ENCODE measurements at regions not wholly inside any gene's neighbourhood (a gene's known extent, or its start where the extent isn't known, plus 50 kb on each side); places are given as distances from the start of the nearest gene placed in this dataset.

GRCh38 chr6:25215881-25216280 is 63.3 kb upstream of the CARMIL1 start:
- DNase-seq (ENCODE audit: insufficient read length, low spot score) (no peak), FAIRE-seq (no peak)

- DNase-seq (ENCODE audit: insufficient read length, low spot score) (no peak), FAIRE-seq (no peak)
Measured at GRCh38 chr6:25217302-25217701, 61.9 kb upstream of the CARMIL1 start.

DNA sequence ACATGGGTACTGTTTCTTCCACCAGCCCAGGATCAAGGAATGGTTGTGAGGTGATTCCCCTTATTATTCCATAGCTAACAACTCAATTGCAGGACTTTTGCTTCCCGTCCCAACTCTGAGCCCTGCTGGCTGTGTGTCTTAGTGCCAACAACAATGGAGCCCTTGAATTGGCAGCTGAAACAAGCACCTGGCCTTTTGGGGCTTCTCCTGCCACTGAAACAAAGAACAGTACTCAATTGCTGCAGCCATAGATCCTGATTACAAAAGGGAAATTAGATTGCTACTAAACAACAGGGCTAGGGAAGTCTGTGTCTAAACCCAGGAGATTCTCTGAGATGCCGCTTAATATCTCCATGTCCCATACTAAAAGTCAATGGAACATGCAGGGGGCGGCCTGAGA is 61.3 kb upstream of the CARMIL1 start:
- FAIRE-seq (no peak), DNase-seq (ENCODE audit: insufficient read length, low spot score) (no peak)

DNA sequence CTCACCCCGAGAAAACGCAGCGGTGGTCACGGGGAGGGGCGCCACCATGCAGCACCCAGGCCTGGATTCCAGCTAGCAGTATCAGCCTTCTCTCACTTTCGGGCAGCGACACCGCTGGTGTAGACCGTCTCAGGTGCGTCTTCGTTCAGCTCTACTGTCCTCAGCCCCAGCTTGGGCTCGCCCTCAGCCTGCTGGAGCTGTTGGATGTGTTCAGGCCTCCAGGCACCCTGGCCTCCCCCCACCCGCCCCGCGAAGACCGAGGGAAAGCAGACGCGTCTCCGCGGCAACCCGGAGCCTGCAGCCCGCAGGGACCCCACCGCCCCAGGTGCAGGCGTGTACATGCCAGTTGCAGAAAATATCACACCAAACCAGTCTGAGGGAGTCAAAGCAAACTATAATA is 60.8 kb upstream of the CARMIL1 start:
- no peak for FAIRE-seq
- DNase-seq (ENCODE audit: insufficient read length, low spot score), result no peak

GRCh38 chr6:25219216-25219916 is 59.8 kb upstream of the CARMIL1 start:
- DNase-seq (ENCODE audit: insufficient read length, low spot score) (no peak), FAIRE-seq (no peak)

- no peak for DNase-seq (ENCODE audit: insufficient read length, low spot score)
- no peak for FAIRE-seq
Measured at GRCh38 chr6:25219917-25220278, 59.3 kb upstream of the CARMIL1 start.

- DNase-seq (ENCODE audit: insufficient read length, low spot score) (no peak), FAIRE-seq (no peak)
Measured at GRCh38 chr6:25220857-25221256, 58.3 kb upstream of the CARMIL1 start.

- DNase-seq (ENCODE audit: insufficient read length, low spot score) (no peak), FAIRE-seq (no peak)
Measured at GRCh38 chr6:25222006-25222678, 57.0 kb upstream of the CARMIL1 start.

DNA sequence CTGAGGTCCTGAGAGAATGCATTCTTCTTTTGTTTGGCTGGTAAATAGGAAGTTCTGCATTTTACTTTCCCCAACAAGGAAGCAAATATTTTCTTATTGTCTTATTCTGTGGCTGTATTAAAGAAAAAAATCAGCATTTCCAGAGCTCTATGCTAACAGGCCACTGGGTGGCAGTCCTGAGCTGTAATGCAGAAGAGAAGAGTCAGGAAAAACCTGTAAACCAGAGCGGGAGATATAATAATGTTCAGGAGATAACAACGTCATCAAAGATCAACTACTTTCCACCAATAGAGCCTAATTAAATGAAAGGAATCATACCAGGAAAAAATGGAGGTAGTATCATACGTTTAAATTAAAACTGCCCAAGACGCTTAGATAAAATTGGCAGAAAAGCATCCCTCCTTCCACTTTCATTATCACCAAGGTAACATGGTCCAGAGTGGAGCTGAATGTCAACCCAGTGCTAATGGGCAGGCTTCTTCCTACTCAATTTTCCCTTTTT is 55.6 kb upstream of the CARMIL1 start:
- DNase-seq (ENCODE audit: insufficient read length, low spot score) (peak; percentile 48), FAIRE-seq (peak; percentile 93)

GRCh38 chr6:25224242-25224641 is 54.9 kb upstream of the CARMIL1 start:
- FAIRE-seq, result no peak
- no peak for DNase-seq (ENCODE audit: insufficient read length, low spot score)

DNA sequence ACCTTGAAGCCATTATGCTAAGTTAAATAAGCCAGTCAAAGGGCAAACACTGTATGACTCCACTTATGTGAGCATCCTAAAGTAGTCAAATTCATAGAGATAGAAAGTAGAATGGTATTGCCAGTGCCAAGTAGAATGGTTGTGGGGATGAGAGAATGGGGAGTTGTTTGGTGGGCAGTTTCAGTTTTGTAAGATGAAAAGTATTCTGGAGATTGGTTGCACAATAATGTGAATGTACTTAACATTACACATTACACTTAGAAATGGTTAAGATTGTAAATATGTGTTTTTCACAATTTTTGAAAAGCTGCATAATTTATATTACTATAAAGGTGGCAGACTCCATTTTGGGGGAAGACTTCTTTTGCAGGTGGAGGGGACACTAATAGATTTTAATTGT is 51.3 kb upstream of the CARMIL1 start:
- no peak for DNase-seq (ENCODE audit: insufficient read length, low spot score)
- FAIRE-seq, result no peak

Measured in GM19239 (cell line).